Inflammatory macrophage treated with lipopolysaccharide for 4 hours (primary cell): ENCODE measurements at regions not wholly inside any gene's neighbourhood (a gene's known extent, or its start where the extent isn't known, plus 50 kb on each side); places are given as distances from the start of the nearest gene placed in this dataset.
"Not testable (repeated sequence)": the region's sequence is repeated elsewhere in the genome, so short reads cannot be mapped to it uniquely, and the experiment has no call there.

Experiments used
- DNase-seq: peaks from one replicate; pipeline ENCODE4 v3.0.0-alpha.2; 2020

- DNase-seq: no peak
Observed at GRCh38 chr17:63019138-63019873, 53.3 kb downstream of the TANC2 start.

GRCh38 chr17:63022567-63022966, 56.5 kb downstream of the TANC2 start:
- no peak for DNase-seq

DNA sequence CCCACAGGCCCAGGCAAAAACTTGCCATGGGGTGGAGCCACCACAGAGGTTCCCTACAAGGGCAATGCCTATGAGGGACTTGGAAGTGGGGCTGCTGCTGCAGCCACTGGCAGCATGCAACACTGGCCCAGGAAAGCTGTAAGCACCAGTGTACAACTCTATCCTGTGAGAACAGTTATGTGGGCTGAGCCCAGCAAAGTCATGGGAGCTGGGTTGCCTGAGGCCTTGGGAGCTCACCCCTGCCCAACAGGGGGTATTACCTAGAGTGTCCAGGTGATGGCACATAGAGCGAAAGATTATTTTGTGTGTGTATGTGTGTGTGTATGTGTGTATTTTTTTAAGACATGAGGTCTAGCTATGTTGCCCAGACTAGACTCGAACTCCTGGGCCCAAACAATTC, 57.0 kb downstream of the TANC2 start:
- DNase-seq: no peak

GRCh38 chr17:63024201-63024600, 58.2 kb downstream of the TANC2 start:
- DNase-seq: no peak

GRCh38 chr17:63024716-63025115, 58.7 kb downstream of the TANC2 start:
- DNase-seq: no peak

- DNase-seq: not testable (repeated sequence)
Observed at GRCh38 chr17:63025637-63026036, 59.6 kb downstream of the TANC2 start.

DNA sequence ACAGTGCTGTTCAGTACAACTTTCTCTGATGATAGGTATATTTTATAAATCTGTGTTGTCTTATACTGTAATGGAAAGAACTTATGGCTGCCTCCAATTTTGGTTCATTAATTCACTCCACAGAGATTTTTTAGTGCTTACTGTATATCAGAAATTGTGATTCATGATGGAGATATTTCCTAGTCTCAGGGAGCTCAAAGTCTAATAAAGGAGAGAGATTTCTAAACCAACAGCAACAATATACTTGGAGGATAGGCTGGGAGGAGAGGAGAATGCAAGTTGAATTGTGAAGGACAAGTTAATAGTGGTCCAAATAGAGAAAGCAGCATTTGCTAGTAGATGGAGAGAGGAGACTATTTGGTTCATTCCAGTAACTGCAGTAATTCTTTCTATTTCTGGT, 63.5 kb downstream of the TANC2 start:
- no peak for DNase-seq

- no peak for DNase-seq
Observed at GRCh38 chr17:63032142-63032541, 66.1 kb downstream of the TANC2 start.

- DNase-seq: no peak
Observed at GRCh38 chr17:63033142-63033541, 67.1 kb downstream of the TANC2 start.

DNA sequence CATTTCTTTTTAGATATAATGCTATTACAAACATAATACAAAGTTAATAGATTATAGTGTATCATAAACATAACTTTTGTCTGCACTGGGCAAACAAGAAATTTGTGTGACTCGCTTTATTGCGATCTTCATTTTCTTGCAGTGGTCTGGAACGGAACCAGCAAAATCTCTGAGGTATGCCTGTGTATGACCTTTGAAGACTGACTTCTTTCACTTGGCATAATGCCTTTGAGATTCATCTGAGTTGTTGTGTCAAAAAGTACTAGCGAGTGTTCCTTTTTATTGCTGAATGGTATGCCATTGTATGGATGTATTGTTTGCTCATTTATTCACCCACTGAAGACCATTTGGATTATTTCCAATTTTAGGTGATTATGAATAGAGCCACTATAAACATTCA, 69.2 kb downstream of the TANC2 start:
- no peak for DNase-seq

GRCh38 chr17:63035695-63036094, 69.7 kb downstream of the TANC2 start:
- DNase-seq: no peak

GRCh38 chr17:63039342-63039741, 73.3 kb downstream of the TANC2 start:
- DNase-seq: no peak

GRCh38 chr17:63039899-63040602, 74.0 kb downstream of the TANC2 start:
- DNase-seq: no peak

- DNase-seq: no peak
Observed at GRCh38 chr17:63040816-63041215, 74.8 kb downstream of the TANC2 start.

DNA sequence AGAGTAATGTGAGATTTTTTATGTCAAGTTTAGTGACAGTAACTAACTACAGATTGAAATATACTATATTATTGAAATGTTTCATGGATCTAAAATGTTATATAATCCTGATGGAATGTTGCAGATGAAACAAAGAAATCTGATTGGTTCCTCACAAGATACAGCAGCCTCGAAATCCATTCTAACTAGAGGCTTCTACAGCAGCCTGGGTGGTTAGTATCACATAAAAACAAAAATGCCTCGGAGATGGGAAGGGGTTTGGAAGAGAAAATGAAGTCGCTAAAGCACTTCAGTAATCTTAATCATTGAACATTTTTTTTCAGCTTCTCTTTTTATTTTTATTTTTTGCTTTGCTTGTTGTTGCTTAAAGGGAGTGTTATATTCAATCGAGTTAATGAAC, 75.2 kb downstream of the TANC2 start:
- no peak for DNase-seq

GRCh38 chr17:63041722-63042121, 75.7 kb downstream of the TANC2 start:
- DNase-seq: no peak

GRCh38 chr17:63042256-63042812, 76.3 kb downstream of the TANC2 start:
- no peak for DNase-seq

GRCh38 chr17:63057560-63057959, 91.5 kb downstream of the TANC2 start:
- DNase-seq: not testable (repeated sequence)

- no peak for DNase-seq
Observed at GRCh38 chr17:63066158-63066813, 100.3 kb downstream of the TANC2 start.

GRCh38 chr17:63069245-63069644, 103.2 kb downstream of the TANC2 start:
- no peak for DNase-seq

- no peak for DNase-seq
Observed at GRCh38 chr17:63070031-63070430, 104.0 kb downstream of the TANC2 start.

DNA sequence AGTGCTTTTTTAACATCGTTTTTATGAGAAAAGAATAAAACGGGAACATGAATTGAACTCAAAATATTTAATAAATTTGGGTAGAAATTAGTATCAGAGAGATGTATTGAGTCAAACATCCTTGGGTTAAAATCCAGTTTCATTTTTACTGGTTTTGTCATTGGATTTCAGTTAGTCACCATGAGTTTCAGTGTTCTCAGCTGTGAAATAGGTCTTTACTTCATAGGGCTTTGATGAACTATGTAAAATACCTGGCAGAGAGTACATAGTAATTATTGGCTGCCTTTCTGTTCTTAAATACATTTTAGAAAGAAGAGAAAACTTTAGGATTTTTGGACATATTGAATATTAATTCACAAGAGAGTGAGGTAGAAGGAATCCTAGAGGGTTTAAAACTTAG, 105.8 kb downstream of the TANC2 start:
- peak; percentile 18 for DNase-seq

GRCh38 chr17:63075969-63076368, 109.9 kb downstream of the TANC2 start:
- DNase-seq: peak; percentile 61

DNA sequence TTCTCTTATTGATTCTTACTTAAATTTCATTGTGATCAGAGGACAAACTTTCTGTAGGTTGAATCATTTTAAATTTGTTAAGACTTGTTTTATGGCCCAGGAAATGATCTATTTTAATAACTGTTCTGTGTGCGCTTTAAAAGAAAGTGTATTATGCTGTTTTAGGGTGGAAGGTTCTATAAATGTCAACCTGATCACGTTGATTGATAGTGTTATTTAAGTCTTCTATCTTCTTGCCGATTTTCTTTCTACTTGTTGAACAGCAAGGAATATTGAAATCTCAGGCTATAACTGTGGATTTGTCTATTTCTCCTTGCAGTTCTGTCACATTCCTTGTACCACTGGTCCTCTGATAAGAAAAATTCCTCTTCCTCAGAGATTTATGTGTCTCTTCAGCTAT, 112.7 kb downstream of the TANC2 start:
- DNase-seq: no peak
